GM18498 (cell line): ENCODE measurements at regions not wholly inside any gene's neighbourhood (a gene's known extent, or its start where the extent isn't known, plus 50 kb on each side); places are given as distances from the start of the nearest gene placed in this dataset.

Experiments
- ATAC-seq: cut with Tn5 transposase; IDR thresholded peaks from one replicate; pipeline ENCODE4 v1.9.1; 2021; ENCODE audit warnings: mild to moderate bottlenecking, moderate library complexity; ENCODE audit not compliant: unreplicated experiment

DNA sequence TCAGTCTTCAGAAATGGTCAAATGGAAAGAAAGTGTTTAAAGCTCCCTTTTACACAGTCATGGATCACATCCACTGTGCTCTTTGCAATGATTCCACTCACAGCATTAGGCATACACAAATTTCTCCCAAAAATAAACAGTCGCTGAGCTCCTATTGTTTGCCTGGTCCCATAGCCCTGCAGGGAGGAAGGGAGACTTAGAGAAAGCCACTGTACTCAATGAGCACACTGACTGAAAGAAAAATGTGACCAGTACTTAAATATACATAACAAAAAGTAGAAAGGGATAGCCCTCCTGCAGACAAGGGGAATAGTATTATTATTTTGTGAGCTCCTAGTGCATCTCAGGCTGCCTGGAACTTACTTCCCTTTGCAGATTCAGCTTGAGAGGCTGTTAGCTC lies 853.2 kb downstream of the GRID1 start:
- ATAC-seq: no peak

DNA sequence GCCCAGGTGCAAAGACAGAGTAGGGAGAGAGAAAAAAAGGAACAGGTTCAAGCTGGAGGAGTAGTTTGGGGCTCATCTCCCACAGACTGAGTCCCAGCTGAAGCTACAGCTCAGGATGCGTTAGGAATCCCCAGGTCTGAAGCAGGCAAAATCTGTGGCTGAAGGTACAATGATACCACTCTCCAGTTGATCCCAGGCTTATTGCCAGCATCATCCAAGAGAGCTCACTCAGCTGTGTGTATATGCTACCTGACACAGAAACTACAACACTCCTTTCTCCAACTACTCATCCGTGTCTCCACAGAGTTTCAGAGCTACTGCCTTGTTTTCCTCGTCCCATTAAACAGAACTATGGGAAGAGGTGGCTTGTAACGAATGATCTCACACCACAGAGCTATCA lies 851.3 kb downstream of the GRID1 start:
- ATAC-seq: no peak

DNA sequence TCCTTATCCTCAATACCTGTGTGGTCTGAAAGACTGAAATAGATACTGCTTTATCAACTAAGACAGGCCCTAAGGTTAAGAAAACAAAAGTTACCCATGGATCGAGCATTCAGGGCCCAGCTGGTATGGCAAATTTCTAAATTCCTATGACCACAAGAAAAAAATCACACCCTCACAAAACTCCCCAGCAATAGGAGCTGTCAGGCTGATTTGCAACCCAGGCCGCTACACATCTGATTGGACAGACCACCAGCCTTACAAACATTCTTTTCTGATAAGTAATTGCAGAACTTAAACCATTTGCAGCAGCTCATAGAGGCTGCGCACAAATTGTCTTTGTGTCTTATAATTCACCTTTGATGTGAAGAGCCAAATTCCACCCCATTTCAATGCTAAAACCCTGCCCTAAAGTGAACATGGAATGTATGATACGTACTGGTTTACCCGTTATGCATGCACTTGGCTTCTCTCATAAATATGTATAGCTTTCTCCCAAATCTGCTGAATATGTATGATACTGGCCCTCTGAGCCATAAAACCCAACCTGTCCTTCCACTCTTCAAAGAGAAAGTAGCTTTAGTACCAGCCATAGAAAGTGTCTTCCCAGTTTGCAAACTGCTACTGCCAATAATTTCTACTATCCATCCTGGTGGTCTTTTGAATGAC lies 842.5 kb downstream of the GRID1 start:
- ATAC-seq: no peak

DNA sequence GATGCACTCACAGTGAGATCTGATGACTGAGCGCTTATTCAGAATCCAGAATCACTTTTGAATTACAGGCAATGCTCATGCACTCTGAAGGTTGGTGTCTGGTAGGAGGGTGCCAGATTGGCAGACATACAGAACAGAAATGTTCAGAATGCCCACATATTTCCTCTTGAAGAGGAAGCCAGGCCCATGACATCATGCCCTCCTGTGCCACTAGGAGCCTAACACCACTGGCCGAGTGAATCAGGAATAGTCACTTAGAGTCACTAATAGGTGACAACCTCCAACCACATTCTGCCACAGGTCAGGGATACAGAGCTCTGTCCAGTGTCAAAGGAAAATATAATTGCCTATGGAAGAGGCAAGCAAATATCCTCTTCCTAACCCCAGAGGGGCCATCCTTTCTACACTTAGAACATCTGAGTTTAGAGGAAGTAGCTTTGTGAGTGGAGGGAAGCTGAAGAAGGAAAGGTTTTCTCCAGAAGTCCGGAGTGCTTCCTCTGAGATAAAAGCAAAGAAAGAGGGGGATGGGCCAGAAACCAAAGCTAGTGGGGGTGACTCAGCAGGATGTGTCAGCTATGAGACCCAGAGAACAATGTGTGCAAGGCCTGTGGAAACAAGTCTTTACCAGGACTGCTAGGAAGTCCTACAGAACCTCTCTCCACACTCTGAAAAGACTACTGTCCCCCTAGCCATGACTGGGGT lies 838.8 kb downstream of the GRID1 start:
- ATAC-seq: no peak

DNA sequence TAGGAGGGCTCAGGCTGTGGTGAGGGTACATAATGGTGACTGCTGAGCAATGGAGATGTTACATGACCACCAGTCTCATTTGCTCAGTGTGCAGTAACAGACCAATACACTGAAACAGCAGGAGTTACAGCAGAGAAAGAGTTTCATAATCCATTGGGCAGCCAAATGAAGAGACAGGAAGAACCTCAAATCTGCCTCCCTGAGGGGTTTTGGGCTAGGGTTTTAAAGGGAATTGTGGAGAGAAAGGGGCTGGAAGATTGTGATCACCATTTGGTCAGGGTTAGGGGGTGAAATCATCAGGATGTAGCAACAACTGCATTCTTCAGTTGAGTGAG lies 838.3 kb downstream of the GRID1 start:
- ATAC-seq: no peak

DNA sequence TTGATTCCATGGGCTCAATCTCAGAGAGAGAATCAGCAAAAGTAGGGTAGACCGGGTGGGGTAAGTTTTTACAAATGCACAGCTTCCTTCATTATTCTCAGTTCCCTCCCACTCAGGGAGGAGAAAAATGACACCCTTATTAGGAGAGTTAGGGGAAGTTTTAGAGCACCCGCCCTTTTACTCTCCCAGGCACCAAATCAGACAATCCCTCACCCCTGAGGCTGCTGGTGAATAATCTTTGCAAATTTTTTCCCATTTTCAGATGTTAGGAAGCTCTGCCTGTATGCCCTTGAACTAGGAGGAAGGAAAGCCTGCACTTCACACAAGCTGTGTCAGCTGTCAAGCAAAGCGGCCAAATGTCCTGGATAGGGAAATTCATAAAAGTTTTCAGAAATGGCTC lies 834.9 kb downstream of the GRID1 start:
- ATAC-seq: no peak

DNA sequence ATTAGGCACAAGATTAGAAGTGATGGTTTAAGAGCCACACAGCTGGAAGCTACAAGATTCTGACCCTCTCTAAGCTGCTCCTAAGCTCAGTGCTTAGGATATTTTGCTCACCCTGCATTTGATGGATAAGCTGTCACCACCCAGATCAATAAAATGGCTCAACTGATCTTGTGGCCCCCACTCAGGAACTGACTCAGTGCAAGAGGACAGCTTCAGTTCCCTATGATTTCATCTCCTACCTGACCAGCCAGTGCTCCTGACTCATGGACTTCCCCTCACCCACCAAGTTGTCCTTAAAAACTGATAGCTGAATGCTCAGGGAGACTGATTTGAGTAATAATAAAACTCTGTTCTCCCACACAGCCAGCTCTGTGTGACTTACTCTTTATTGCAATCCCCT lies 833.8 kb downstream of the GRID1 start:
- ATAC-seq: no peak

DNA sequence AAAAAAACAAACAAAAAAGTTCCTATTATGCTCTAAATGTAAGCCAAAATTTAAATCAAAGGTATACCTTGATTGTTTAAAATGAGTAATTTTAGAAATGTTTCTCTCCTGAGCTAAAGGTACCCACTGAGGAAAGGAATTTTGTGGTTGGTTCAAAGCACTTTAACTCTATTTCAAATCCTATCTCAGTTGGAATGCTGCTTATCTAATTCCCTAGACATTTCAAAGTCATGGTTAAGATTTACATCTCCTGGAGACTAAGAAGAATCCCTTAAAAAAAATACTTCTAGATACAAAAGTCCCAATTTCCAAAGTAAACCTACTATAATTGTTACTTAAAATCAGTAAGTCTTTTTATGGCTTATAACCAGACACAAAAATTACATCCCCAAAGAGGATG lies 830.7 kb downstream of the GRID1 start:
- ATAC-seq: no peak

DNA sequence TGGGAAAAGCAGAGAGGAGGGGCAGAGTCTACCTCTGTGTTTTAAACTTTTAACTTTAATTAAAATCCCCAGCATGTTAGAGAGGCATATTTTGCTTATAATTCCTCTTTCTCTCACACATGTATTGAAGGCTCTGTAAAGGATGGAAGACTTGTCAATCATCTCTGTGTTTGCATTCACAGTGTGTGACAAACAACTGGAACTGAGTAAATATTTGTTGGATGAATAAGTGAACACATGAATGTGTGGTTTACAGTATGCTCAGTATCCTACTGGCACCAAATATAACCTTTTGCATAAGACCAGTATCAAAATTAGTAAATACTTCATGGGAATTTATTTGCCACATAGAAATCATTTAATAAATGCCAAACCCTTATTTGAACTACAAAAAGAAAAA lies 829.0 kb downstream of the GRID1 start:
- no peak for ATAC-seq

DNA sequence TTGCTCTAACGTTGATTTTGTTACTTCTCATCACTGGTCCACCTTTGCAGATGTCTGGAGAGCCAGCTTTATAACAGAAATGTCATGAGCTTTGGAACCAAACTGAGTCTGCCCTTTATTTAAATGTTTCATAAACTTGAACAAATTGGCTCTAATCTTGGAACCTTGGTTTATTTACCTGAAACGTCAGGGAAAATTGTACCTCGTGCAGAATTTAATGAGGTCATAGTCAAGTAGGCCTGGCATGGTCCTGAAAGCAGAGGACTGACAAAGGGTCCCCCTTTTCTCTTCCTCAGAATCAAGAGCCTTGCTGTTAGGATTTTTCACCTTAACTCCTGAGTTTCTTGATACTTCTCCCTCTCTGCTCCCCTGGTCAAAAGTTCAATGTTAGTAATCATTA lies 828.0 kb downstream of the GRID1 start:
- ATAC-seq: no peak

DNA sequence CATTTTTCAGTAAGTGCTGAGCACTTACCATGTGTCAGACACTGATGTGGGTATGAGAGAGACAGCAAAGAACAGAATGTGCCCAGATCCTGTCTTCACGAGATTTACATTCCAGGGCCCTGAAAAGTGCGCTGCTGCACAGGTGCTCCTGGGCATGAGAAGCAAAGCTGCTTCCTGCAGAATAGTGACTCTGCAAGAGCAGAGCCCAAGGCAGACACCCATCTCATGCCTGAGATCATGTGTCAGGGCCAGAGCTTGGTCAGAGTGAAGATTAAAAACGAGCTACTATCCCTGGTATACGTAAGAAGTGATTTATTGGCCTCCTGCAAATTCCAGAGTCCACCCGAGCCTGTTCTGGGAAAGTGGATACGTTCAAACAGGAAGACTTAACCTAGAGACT lies 824.4 kb downstream of the GRID1 start:
- ATAC-seq: no peak

DNA sequence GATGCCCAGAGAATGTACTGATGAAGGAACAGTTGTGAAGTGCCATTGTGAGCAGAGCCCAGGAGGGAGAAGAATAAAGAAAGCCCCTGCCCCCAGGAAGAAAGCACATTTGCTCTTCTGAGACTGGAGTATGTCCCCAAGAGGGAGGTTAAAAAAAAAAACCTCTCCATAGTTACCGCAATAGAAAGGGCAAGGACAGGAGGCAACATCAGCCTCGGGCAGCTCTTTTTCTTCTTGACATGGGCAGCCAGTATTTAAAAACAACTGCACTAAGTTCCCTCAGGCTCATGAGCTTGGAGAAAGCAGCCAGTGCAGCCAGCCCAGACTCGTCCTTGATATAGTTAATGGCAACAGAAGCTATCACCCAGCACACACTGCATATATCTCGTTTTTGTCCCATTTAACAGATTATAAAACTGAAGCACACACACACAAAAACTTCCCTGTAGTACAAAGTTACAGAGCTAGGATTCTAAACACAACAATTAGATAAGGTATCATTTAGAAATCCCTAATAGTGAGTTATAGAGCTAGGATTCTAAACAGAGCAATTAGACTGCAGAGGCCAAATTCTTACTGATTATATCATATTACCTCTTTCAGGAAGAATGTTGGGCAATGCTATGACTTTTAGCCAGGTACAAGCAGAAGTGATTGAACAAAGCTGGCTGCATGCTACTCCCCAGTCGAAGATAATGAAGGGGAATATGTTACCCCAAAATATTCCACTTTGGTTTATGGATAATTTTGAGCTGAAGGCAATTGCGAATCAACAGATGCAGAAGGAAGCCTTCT lies 823.5 kb downstream of the GRID1 start:
- no peak for ATAC-seq

DNA sequence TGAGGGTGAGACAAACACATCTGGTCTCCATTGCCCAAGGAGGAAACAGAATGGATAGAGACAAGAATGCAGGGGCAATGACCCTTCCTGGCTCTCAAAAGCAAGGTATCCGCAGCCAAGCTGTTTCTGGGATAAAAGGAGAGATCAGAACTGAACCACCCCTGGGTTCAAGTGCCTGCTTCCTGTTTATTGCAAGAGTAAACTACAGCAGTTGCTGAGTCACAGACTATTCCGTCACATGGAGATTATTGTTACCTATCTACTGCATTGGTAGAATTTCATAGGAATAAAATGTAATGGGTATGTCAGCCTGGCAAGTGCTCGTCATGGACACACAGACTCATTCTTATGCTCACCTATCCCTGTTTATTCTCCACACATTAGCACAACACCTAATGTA lies 821.6 kb downstream of the GRID1 start:
- no peak for ATAC-seq

DNA sequence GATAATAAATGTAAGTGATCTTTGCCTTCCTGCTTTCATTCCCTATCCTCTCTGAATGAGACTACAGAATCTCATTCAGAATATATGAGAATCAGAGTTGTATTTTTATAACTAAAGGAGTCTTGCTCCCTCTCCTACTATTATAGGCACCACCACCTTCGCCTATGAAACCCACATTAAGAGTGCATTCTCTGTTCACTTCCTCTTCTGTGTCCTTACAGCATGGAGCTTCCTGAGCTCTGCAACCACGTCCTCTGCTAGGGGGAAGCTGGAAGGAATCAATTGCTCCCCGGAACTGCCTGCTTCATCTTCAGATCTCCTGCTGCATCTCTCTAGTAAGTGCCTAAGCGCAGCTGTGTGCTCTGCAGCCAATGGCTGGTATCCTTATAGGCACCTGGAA lies 820.7 kb downstream of the GRID1 start:
- ATAC-seq: no peak

DNA sequence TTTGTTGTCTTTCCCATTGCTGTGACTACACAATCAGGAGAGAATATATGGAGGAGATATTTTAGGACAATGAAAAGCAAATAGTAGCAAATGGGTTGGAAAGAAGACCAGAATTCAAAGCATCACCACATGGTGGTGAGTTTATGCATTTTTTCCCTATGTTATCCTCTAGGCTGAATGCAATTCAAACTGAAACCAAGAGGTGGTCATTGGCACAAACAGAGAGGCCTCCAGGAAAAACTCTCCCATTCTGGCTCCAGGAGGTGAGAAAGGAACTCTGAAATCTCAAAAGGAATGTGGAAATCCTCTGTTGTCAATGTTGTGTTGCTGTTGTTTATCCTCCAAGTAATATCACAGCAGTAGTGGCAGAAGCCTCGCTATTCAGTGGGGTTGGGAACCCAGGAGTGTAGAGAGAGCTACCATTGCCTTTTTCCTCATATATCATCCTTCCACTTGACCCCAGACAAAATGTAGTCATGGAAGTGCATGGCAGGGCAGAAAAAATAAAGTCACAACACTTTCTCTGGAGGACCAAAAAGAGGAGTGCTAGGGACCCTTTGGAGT lies 819.1 kb downstream of the GRID1 start:
- ATAC-seq: peak; percentile 15

DNA sequence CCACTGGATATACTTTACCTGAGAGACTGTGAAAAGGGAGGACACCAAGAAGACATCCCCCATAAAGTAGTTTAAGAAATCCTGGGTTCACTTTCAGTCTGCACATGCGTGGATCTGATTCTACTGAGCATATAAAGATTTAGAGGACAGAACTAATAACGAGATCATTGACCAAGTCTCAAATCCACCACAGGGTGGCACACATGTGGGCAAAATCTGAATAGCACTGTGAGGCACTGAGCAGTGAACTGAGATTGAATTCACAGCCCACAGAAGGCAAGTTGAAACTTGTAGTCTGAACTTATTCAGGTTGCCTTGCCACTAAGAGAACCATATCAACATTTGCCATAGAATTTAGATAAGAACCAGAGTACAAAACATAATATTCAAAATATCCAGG lies 818.6 kb downstream of the GRID1 start:
- ATAC-seq: peak; percentile 97
